HG02763 (cell line): ENCODE measurements at regions not wholly inside any gene's neighbourhood (a gene's known extent, or its start where the extent isn't known, plus 50 kb on each side); places are given as distances from the start of the nearest gene placed in this dataset.

Source experiments
- ATAC-seq: cut with Tn5 transposase; IDR thresholded peaks from one replicate; pipeline ENCODE4 v1.9.1; 2021; ENCODE audit warnings: mild to moderate bottlenecking, moderate library complexity; ENCODE audit not compliant: unreplicated experiment

GRCh38 chrX:106341823-106342222, 173.7 kb downstream of the PWWP3B start:
- ATAC-seq: no peak

GRCh38 chrX:106356580-106356979, 188.5 kb downstream of the PWWP3B start:
- ATAC-seq: no peak

GRCh38 chrX:106363214-106363613, 195.1 kb downstream of the PWWP3B start:
- ATAC-seq: no peak

- ATAC-seq: peak; percentile 53
Measured at GRCh38 chrX:106378616-106379015, 210.5 kb downstream of the PWWP3B start.

GRCh38 chrX:106391284-106391911, 220.4 kb upstream of the RADX start:
- no peak for ATAC-seq

GRCh38 chrX:106392346-106392745, 219.4 kb upstream of the RADX start:
- no peak for ATAC-seq

- ATAC-seq: no peak
Measured at GRCh38 chrX:106397788-106398538, 213.8 kb upstream of the RADX start.

GRCh38 chrX:106401965-106402559, 209.7 kb upstream of the RADX start:
- ATAC-seq: no peak

- no peak for ATAC-seq
Measured at GRCh38 chrX:106404512-106404911, 207.3 kb upstream of the RADX start.

GRCh38 chrX:106415276-106415895, 196.4 kb upstream of the RADX start:
- peak; percentile 83 for ATAC-seq

GRCh38 chrX:106436691-106437090, 175.1 kb upstream of the RADX start:
- ATAC-seq: no peak

GRCh38 chrX:106437407-106437806, 174.4 kb upstream of the RADX start:
- no peak for ATAC-seq

GRCh38 chrX:106450405-106450804, 161.4 kb upstream of the RADX start:
- ATAC-seq: no peak

GRCh38 chrX:106451933-106452332, 159.8 kb upstream of the RADX start:
- no peak for ATAC-seq

GRCh38 chrX:106454991-106455390, 156.8 kb upstream of the RADX start:
- no peak for ATAC-seq

- ATAC-seq: no peak
Measured at GRCh38 chrX:106457802-106458201, 154.0 kb upstream of the RADX start.

GRCh38 chrX:106467422-106467821, 144.4 kb upstream of the RADX start:
- no peak for ATAC-seq

GRCh38 chrX:106467943-106468342, 143.8 kb upstream of the RADX start:
- no peak for ATAC-seq

- ATAC-seq: no peak
Measured at GRCh38 chrX:106468433-106468832, 143.3 kb upstream of the RADX start.

- no peak for ATAC-seq
Measured at GRCh38 chrX:106479920-106480319, 131.9 kb upstream of the RADX start.

GRCh38 chrX:106481341-106481740, 130.4 kb upstream of the RADX start:
- peak; percentile 30 for ATAC-seq

GRCh38 chrX:106484233-106484632, 127.5 kb upstream of the RADX start:
- ATAC-seq: peak; percentile 99
